Adrenal gland (tissue), 5 donors: ENCODE measurements at regions not wholly inside any gene's neighbourhood (a gene's known extent, or its start where the extent isn't known, plus 50 kb on each side); places are given as distances from the start of the nearest gene placed in this dataset.

Experiments
- POLR2A ChIP-seq, 2 donors: fragments of 450-650 bp; IDR thresholded peaks; one replicate each; pipeline ENCODE4 v1.6.1; 2017; ENCODE audit warnings: antibody characterized with exemption in 2 of 2, mild to moderate bottlenecking in 2 of 2, moderate library complexity in 1 of 2
- TF ChIP-seq, protein P1 (sequence below), 6 experiments: fragments of 450-650 bp in 4 of 6; fragments of 200-600 bp in 2 of 6; sonication (generic) in 1 of 6; IDR thresholded peaks; 1 replicate in 5 of 6; 2 replicates in 1 of 6; pipeline versions ENCODE4 v1.5.1 to v1.8.0; 2016 to 2021; ENCODE audit warnings: antibody characterized with exemption in 6 of 6, mild to moderate bottlenecking in 2 of 6, moderate library complexity in 1 of 6
- donor health status: DM: no; HTN: no; CAD: no.

DNA sequence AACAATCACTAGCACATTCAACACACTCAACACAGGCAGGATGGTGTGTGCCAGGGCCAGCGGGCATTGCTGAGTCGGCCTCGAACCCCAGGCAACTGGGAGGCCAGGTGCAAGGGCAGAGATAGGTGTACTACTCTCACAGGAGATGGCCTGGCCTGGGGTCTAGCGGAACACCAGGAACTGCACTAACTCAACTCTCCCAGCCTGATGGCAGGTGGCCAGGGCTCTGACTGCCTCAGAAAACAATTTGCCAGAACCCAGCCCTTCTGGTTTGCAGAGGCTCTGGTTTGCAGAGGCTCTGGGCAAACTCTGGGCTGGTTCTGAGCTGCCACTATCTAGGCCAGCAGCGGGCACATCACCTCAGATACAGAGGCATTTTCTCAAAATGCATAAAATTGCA, 229.2 kb upstream of the CHRNA7 start:
- TF ChIP-seq, protein P1, sequence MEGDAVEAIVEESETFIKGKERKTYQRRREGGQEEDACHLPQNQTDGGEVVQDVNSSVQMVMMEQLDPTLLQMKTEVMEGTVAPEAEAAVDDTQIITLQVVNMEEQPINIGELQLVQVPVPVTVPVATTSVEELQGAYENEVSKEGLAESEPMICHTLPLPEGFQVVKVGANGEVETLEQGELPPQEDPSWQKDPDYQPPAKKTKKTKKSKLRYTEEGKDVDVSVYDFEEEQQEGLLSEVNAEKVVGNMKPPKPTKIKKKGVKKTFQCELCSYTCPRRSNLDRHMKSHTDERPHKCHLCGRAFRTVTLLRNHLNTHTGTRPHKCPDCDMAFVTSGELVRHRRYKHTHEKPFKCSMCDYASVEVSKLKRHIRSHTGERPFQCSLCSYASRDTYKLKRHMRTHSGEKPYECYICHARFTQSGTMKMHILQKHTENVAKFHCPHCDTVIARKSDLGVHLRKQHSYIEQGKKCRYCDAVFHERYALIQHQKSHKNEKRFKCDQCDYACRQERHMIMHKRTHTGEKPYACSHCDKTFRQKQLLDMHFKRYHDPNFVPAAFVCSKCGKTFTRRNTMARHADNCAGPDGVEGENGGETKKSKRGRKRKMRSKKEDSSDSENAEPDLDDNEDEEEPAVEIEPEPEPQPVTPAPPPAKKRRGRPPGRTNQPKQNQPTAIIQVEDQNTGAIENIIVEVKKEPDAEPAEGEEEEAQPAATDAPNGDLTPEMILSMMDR (IDR thresholded peaks at IDR 0.05), result no peak
- TF ChIP-seq POLR2A (IDR thresholded peaks at IDR 0.05), result no peak
